ENCODE measurements at regions not wholly inside any gene's neighbourhood (a gene's known extent, or its start where the extent isn't known, plus 50 kb on each side); places are given as distances from the start of the nearest gene placed in this dataset.

- DNase-seq, result no peak
These were observed 776.3 kb downstream of the TUSC7 start for GRCh38 chr3:117485841-117486240.

- no peak for DNase-seq
These were observed 777.4 kb downstream of the TUSC7 start for GRCh38 chr3:117486719-117487716.

- DNase-seq, result no peak
These were observed 779.4 kb downstream of the TUSC7 start for GRCh38 chr3:117488983-117489382.

DNA sequence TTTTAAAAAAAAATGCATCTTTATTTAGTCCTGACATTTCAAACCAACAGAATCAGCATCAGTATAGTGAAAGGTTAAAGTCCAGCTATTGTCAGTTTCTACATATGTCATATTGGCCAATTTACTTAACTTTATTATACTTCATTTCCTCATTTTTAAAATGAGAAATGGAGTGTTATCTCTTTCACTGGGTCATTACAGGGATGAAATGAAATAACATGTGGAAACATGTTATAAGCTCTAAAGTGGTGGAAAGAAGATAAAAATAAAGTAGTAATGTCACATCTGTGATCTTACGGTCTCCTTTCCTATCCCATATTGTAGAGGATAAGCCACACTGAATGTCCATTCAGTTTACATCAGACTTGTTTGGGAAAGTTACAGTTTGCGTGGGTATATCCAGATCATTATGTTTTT lies 780.1 kb downstream of the TUSC7 start:
- DNase-seq, result no peak

- no peak for DNase-seq
These were observed 781.1 kb downstream of the TUSC7 start for GRCh38 chr3:117490716-117491115.

DNA sequence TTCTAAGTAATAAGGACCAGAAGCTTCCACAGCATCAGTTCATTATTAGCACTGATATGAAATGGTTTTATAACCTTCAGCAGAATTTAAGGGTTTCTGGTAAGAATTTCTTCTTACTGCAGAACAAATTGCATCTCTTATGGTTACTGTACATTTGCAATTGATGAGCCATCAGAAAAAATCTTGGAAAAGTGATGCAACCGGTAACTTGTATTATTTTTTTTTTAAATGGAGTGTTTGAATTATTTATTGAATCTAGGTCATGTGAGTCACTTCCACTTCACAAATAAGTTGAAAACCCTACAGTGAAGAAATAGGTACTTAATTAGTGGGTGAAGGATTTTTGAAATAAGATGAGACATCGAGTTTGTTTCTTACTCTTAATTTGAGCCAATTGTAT lies 786.0 kb downstream of the TUSC7 start:
- DNase-seq, result no peak

DNA sequence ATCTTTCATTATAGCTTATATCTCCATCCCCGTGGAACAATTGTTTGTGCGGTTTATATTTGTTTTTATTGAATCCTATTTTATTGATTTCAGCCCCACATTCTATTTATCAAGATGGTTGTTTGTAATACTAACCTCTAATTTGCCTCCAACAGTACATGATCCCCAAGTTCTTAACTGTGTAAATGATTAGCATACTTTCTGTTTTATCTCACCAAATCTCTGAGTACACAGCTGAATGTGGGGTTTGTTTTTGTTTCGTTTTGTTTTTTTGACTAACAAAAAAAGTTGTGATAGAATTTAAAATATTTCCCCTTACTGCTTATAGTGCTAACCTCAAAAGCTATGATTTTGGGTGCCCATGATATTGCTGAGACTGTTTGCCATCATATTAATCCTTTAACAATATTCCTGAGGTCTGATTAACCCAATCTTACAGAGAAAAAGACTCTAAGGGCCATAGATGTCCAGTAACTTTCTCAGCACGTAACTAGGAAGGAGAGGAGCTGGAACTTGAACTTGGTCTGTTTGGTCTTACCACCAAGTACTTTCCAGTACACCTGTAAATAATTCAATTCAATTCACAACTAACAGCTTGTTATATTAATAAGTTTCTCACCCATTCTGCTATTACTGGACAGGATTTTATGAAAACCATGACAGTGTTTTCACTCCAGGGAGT lies 789.8 kb downstream of the TUSC7 start:
- no peak for DNase-seq

GRCh38 chr3:117507958-117508357 lies 798.4 kb downstream of the TUSC7 start:
- DNase-seq, result no peak

GRCh38 chr3:117509858-117510257 lies 800.3 kb downstream of the TUSC7 start:
- no peak for DNase-seq

- no peak for DNase-seq
These were observed 800.8 kb downstream of the TUSC7 start for GRCh38 chr3:117510396-117510795.

GRCh38 chr3:117512975-117513374 lies 803.4 kb downstream of the TUSC7 start:
- no peak for DNase-seq

DNA sequence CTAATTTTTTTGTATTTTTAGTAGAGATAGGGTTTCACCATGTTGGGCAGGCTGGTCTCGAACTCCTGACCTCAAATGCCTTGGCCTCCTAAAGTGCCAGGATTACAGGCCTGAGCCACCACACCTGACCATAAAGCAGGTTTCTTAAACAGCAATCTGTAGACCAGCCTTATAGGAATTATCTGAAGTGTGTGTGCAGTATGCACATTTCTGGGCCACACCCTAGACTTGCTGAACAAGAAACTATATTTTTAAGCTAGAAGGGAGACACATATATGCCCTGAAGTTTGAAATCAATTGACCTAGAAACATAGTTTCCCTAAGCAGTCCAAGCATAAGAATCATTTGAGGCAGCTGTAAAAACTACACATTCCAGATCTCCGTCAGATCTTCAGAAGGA lies 805.7 kb downstream of the TUSC7 start:
- no peak for DNase-seq

GRCh38 chr3:117518364-117518763 lies 808.8 kb downstream of the TUSC7 start:
- DNase-seq, result no peak

DNA sequence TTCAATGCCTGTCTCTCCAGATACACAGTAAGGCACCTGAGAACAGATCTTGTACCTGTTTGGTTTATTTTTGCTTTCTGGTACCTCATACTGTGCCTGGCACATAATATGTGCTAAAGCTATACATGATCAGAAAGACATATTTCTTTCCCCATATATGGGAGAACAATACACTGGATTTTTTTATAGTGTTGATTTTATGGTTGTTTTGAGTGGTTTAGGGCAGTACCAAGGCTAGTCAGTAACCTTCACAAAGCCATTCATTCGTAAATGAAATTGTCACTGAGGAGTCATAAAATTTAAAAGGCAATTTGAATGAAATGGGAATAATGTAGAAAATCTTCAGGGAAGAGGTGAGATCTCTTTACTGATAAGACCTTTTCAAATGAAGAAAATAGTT lies 810.2 kb downstream of the TUSC7 start:
- no peak for DNase-seq

DNA sequence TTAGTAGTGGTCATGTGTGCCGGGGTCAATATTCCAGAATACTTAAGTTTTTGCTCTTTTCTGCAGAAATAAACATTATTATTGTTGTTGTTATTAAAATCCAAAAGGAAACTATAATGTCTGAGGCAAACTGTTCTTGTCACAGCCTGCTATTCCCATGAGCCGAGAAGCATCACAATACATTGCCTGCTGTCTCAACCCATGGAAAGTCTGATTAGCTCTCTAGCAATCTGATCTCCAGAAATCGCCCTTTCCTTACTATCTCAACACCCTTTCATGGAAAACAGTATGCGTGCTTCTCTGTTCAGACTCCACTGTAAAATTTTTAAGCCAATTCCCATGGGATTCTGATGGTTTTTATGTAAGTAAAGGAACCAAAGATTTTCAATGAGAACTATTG lies 811.0 kb downstream of the TUSC7 start:
- no peak for DNase-seq

GRCh38 chr3:117523418-117523817 lies 813.8 kb downstream of the TUSC7 start:
- DNase-seq, result no peak

GRCh38 chr3:117524890-117525289 lies 815.3 kb downstream of the TUSC7 start:
- DNase-seq, result no peak

DNA sequence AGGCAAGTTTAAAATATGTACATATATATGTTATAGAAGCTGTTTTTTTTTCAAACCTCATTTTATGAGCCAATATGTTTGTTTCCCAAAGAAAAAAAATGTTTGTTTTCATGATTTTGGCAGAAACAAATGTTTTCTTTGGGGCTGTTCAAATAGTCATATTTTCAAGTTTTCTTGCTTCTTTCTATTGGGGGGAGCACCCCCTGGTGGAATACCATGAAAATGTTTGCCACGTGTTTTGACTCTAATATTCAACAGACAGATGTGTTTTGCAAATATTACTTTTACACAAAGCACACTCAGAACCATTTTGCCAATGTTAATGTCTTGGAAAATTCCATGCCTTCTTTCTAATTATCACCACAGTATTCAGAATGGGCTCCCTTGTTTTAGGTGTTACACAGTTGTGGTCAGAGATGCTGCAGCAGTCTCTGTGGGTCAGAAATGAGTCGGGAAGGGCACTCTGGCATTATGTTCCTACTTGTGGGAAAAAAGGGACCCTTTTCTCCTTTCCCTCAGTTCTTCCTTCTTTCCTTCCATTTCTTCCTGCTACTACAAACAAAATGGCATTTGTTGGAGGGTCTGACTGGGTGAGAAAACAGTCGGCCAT lies 817.0 kb downstream of the TUSC7 start:
- DNase-seq, result peak; percentile 9

- no peak for DNase-seq
These were observed 817.8 kb downstream of the TUSC7 start for GRCh38 chr3:117527346-117527745.

DNA sequence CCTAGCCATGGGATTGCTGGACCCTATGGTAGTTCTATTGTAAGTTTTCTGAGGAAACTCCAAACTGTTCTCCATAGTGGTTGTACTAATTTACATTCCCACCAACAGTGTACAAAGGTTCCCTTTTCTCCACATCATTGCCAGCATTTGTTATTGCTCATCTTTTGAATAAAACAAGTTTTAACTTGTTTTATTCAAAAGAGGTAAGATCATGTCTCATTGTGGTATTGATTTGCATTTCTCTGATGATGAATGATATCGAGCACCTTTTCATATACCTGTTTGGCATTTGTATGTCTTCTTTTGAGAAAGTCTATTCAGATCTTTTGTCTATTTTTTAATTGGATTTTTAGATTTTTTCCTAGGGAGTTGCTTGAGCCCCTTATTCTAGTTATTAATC lies 819.1 kb downstream of the TUSC7 start:
- DNase-seq, result no peak

DNA sequence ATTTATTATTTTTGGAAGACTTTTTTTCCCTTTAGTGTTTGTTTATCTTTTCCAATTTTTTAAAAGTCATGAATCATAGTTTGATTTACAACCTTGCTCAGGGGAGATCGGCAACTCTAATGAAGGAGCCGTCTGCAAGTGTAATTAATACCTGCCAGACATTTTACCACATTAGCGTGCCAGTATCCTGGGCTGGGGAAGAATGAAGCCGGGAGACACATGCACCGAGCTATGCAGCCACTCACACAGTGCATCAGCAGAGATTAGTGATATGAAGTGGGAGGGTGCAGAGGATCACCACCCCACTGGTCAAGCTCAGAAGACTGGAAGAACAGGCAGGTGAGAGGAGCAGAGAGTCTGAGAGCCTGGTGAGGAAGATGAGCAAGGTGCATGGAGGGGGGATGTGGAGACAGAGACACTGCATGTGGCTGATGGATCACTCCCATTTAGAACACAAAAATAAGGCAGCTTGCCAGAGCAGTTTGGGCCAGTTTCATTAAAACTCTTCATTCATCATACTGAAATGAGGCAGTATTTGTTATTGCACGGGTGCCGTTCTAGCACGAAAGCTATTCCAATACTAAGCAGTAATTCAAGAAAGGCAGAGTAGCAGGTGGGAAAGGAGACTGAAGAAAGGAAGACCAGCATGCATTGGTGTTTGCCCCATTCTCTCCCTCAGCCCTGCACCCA lies 821.6 kb downstream of the TUSC7 start:
- no peak for DNase-seq

GRCh38 chr3:117532268-117532667 lies 822.7 kb downstream of the TUSC7 start:
- DNase-seq, result no peak

GRCh38 chr3:117534138-117534537 lies 824.6 kb downstream of the TUSC7 start:
- DNase-seq, result no peak
